ENCODE measurements at regions not wholly inside any gene's neighbourhood (a gene's known extent, or its start where the extent isn't known, plus 50 kb on each side); places are given as distances from the start of the nearest gene placed in this dataset.

DNA sequence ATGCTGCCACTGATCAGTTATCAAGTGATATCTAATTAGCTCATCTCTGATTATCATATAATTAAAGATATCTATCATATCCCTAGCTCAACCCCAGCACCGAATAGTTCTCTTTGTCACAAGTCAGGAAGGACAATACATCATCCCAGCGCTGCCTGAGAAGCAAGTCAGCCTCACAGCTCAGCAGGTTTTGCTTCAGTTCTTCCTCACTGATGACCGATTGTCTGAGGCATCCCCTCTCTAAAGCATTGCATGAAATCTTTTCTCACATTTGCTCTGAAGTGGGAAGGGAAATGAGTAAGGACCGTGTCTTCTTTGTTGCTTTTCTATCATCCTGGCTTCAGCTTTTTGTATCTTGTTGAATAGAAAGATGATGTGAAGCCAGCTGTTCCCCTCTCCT is 247.9 kb downstream of the CMPK2 start:
- no peak for DNase-seq (ENCODE audit: low spot score)

DNA sequence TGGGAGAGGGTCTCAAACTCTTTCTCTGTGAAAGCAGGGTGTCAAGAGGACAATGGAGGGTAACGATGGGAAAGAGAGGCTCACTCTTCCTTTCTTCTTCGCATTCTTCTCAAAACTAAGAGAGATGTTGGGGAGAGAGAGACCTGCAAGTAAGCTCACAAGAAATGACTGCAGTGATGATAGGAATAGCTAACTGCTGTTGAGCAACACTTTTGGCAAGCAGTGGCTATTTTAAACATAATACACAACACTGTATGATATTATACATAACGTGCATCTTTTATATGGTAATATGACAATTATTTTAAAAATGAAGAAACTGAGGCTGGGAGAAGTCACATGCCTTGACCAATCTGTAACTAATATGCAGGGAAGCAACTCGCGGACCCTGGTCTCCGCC is 247.5 kb downstream of the CMPK2 start:
- no peak for DNase-seq (ENCODE audit: low spot score)

- no peak for DNase-seq (ENCODE audit: low spot score)
These were observed 242.0 kb downstream of the CMPK2 start for GRCh38 chr2:6623746-6624145.

GRCh38 chr2:6626401-6627012 is 239.2 kb downstream of the CMPK2 start:
- DNase-seq (ENCODE audit: low spot score): no peak

- no peak for DNase-seq (ENCODE audit: low spot score)
These were observed 238.4 kb downstream of the CMPK2 start for GRCh38 chr2:6627316-6627715.

DNA sequence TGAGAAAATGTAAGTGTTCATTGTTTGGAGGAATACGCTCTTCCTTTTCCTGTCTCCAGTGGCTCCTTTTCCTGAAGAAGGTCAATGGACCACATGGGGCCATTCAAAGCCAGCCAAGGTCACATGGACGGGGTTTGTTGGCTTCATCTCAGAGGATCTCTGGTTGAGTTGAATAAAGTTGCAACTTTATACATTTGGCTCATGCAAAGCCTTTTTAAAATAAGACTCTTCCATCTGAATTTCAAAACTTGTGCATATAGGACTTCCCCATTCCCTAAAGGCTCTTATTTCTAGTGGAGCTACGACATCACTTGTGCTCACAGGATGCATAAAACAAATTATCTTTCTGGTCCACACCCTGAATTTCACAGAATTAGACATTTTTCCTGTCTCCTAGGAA is 235.5 kb downstream of the CMPK2 start:
- DNase-seq (ENCODE audit: low spot score): no peak

DNA sequence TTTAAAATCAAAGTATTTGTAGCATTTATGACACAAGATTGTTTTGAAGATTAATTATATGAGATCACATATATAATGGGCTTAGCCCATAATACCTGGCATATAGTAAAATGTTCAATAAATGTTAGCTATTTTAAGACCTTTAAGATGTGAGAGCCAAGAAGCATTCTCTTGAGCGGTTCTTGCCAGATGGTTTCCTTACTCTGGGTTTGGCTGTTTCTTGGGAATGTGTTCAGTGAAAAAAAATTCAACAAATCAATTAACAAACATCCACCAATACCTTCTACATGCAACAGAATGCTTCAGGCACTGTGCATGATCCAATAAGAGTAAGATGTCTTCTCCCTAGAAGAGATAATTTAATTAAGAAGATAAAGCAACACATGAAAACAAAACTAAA is 230.4 kb downstream of the CMPK2 start:
- no peak for DNase-seq (ENCODE audit: low spot score)

DNA sequence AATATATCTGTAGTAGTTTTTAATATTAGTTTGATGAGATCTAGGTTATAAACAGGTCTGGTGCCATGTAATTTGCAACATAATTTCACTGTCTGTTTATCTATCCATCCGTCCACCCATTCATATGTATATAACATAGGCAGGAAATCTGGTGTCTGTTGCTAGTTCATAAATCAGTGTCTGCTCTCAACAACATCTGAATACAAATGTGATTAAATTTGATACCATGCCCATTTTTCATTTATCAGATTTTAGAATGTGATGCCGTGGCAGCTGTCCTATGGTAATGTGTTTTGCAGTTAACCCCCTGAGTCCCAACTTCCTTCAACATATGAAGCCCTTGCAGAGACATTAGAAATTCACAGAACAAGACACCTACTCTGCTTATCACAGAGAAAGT is 228.4 kb downstream of the CMPK2 start:
- DNase-seq (ENCODE audit: low spot score): no peak

DNA sequence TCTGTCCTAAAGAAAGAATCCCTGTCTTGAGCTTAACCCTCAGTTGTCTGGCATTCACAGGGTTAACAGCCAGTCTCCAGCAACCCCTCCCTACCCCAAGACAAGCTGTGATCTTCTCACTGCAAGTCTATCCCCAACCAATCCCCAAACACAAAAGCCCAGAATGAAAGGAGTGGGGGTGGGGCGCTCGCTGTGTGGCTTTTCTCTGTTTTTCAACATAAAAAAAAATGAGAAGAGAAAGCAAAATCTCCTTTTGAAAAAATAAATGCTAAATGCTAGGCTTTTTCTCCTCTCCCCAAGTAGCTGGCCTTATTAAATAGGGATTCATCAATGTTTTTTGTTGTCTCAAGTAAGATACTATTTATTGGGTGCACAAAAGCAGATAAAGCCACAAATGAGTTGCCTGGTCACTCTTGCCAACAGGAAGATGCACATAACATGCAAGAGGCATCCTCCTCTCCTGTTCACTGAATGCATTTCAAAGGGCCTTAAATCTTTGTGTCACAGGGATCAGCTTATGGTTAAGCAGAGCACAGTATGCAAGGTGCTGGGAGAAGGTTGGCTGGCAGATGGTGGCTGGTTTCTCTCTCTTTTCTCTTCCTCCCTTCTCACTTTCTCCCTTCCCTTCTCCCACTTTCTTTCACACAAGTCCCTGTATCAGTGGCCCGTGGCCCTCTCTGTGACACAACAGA is 225.6 kb downstream of the CMPK2 start:
- DNase-seq (ENCODE audit: low spot score): no peak

GRCh38 chr2:6640621-6641015 is 225.1 kb downstream of the CMPK2 start:
- DNase-seq (ENCODE audit: low spot score): no peak

DNA sequence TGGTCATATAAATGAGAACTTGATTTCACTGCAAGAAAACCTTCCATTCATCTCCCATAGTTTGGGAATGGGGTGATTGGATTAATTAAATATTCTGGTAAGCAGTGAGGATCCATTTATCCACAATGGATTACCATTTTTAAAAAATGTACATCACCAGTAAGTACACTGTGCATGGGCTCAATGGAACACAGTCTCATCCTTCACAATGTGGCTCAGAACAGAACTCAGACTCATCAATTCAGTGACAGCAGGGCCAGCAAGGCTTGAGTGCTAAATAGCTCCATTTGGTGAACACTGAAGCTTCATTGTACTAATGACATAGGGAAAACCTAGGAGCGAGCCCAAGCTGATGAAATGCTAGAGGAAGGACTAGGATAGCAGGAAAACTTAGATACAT is 223.8 kb downstream of the CMPK2 start:
- DNase-seq (ENCODE audit: low spot score): no peak

DNA sequence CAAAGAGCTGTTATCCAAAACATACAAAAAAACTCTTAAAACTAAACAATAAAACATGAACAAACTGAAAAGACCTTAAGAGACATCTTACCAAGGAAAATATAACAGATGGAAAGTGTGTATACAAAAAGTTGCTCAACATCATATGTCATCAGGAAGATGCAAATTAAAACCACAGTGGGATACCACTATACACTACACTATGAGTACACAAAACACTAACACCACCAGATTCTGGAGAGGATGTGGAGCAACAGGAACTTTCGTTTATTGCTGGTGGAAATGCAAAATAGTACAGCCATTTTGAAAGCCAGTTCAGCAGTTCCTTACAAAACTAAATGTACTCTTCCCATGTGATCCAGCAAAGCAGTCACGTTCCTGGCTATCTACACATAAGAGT is 221.4 kb downstream of the CMPK2 start:
- no peak for DNase-seq (ENCODE audit: low spot score)

DNA sequence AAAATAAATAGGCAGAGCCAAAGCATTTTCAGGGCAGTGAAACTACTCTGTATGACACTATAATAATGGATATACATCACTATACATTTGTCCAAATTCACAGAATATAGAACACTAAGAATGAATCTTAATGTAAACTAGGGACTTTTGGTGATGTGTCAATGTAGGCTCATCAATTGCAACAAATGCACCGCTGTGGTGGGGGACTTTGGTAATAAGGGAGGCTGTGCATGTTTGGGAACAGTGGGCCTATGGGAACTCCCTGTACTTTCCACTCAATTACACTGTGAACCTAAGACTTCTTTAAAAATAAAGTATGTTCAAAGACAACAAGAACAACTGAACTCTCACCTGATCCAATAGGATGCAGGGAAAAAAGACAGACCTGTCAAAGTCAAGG is 220.7 kb downstream of the CMPK2 start:
- no peak for DNase-seq (ENCODE audit: low spot score)

DNA sequence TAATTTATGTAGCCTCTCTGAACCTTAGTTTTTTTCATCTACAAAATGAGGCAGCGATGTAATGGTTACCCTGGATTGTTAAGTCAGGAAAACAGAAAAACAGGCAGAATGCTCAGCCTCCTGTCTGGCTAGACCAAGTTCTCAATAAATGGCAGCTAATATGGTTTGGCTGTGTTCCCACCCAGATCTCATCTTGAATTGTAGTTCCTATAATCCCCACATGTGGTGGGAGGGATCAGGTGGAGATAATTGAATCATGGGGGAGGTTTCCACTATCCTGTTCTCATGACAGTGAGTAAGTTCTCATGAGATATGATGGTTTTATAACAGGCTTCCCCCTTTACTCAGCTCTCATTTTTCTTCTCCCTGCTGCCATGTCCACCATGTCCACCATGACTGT is 220.0 kb downstream of the CMPK2 start:
- no peak for DNase-seq (ENCODE audit: low spot score)

DNA sequence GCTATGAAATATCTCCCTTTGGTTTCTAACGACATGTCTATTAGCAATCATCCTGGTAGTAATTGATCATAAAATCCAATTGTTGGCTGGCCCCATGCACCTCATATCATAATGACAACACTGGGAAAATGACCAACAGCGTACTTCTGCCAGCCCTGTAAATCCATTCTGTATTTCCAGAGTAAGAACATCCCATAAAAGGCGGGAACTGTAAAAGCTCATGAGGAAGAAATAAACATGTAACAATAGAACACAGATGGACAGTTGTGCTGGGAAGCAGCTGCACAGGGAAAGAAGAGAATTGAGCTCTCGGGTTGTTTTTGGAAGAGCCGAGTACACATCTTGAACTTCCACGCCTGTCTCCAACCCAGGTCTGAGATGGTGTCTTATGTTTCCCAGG is 218.7 kb downstream of the CMPK2 start:
- no peak for DNase-seq (ENCODE audit: low spot score)

GRCh38 chr2:6648596-6649247 is 217.0 kb downstream of the CMPK2 start:
- no peak for DNase-seq (ENCODE audit: low spot score)

DNA sequence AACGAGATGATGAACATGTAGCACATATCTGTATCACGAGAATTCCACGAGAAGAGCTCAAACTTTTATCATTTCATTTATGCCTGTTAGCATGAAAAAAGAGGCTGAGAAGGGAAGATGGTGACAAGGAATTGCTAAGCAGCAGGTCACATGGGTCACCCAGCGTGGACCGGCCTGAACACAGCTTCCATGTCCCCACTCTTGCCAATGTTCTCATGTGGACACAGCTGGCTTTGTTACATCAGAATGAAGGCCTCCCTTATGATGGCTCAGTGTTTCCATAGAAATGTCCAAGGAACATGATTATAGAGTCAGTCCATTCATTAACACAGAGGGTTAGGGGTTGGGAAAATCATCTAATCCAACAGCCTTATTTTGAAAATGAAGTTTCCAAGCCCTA is 215.4 kb downstream of the CMPK2 start:
- no peak for DNase-seq (ENCODE audit: low spot score)

- no peak for DNase-seq (ENCODE audit: low spot score)
These were observed 213.5 kb downstream of the CMPK2 start for GRCh38 chr2:6652251-6652650.

GRCh38 chr2:6653281-6653750 is 212.4 kb downstream of the CMPK2 start:
- DNase-seq (ENCODE audit: low spot score): no peak

DNA sequence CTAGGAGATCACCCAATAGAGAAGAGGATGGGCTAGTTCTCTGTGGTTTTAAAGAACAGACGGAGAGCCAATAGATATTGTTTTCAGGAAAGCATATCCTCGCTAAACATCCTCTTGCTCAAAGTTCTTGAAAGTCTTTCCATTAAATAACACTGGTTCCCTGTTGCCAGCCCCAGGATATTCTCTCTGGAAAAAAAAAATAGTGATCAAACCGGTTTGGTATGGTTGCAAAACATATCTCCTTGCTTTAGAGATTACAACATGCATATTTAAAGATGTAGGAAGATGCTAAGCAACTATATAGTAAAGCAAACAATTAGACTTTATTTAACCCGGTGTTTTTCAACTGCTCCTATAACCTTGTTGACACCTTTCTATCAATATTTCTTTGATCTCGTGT is 211.4 kb downstream of the CMPK2 start:
- no peak for DNase-seq (ENCODE audit: low spot score)

- DNase-seq (ENCODE audit: low spot score): no peak
These were observed 209.1 kb downstream of the CMPK2 start for GRCh38 chr2:6656633-6657032.

DNA sequence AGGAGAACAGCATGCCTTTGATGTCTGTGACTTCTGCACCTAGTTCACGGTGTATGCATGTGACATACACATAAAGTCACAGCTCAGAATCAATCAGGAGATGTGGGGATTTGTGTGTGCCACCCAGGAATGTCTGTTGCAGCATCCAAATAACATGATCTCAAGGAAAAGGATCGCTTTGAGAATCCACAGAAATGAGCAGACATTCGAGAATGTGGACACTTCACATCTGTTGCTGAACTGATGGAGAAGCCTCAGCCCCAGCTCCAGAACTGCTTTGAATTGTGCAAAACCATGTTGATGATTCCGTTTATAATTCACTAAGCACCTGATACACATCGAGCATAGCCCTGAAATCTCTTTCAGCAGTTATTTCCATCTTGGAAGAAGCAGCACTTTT is 208.6 kb downstream of the CMPK2 start:
- DNase-seq (ENCODE audit: low spot score): no peak

DNA sequence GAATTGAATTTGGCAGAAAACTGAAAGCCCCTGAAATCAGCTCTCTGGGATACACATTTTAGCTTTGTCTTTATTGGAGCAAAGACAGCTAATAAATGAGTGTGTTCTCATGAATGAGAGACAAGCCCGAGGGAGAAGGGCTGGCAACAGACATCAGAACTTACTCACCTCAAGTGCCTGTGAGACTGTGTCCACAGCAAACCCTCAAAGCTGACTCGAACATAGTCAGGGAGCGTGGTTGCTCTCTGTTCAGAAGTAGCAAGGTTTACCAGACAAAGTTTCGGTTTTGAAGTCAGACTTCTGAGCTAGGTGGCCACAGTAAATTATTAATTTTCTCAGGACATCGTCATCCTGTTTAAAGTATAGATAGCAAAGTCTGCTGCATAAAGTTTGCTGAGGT is 207.9 kb downstream of the CMPK2 start:
- DNase-seq (ENCODE audit: low spot score): no peak

Data from left forelimb (tissue), 1 donor.